ENCODE measurements at regions not wholly inside any gene's neighbourhood (a gene's known extent, or its start where the extent isn't known, plus 50 kb on each side); places are given as distances from the start of the nearest gene placed in this dataset.
"Not testable (repeated sequence)": the region's sequence is repeated elsewhere in the genome, so short reads cannot be mapped to it uniquely, and the experiment has no call there.

GRCh38 chr18:77407733-77408132 lies 158.1 kb downstream of the GALR1 start:
- DNase-seq (ENCODE audit: low read depth, low spot score): no peak
- no peak for FAIRE-seq
- dilution Hi-C loops (cut with MboI; ENCODE audit: extremely low pct_ligation_motif_present, low sequenced_read_pairs): no loop called here
- Histone ChIP-seq H3K9ac (ENCODE audit: control insufficient read depth, extremely low read depth, insufficient read depth, low read length) (no peak overlapping the region), H3K79me2 (ENCODE audit: control insufficient read depth, insufficient read depth, low read length) (no peaks in the 10 kb centered on the region), H3K36me3 (ENCODE audit: control insufficient read depth in 2 of 2, extremely low read depth in 1 of 2, insufficient read depth in 2 of 2, low read length in 2 of 2) (no peaks in the 10 kb centered on the region), H3K4me2 (ENCODE audit: control insufficient read depth, extremely low read depth, insufficient read depth, low read depth, low read length) (no peak overlapping the region), H3K27ac (ENCODE audit: control insufficient read depth, insufficient read depth, low read length) (no peak overlapping the region), H3K9me1 (ENCODE audit: control insufficient read depth, extremely low read depth, insufficient read depth, low read length) (no peaks in the 10 kb centered on the region), H2AFZ (ENCODE audit: control insufficient read depth, low read length) (no peak overlapping the region), H3K27me3 (ENCODE audit: control insufficient read depth, extremely low read depth, insufficient read depth, low read length) (no peaks in the 10 kb centered on the region), H4K20me1 (ENCODE audit: control insufficient read depth, extremely low read depth, insufficient read depth, low read length) (no peaks in the 10 kb centered on the region), H3K4me3 (ENCODE audit: control insufficient read depth in 2 of 3, extremely low read depth in 1 of 3, insufficient read depth in 2 of 3, low read depth in 1 of 3, low read length in 3 of 3) (no peak overlapping the region), H3K4me1 (ENCODE audit: control insufficient read depth, extremely low read depth, insufficient read depth, low read length) (no peaks in the 10 kb centered on the region), H3K9me3 (ENCODE audit: control insufficient read depth, low read depth, low read length) (peaks cover 5% of the 10 kb centered on the region)
- no peak for TF ChIP-seq CTCF (optimal IDR thresholded peaks at IDR 0.05 in 1 of 3, IDR thresholded peaks at IDR 0.05 in 1 of 3, conservative IDR thresholded peaks at IDR 0.05 in 1 of 3; ENCODE audit: extremely low read depth in 1 of 3, insufficient read depth in 2 of 3, low read length in 3 of 3)
- TF ChIP-seq EZH2 (IDR thresholded peaks at IDR 0.05; ENCODE audit: low read length): no peak

GRCh38 chr18:77421546-77421945 lies 171.9 kb downstream of the GALR1 start:
- H4K20me1 ChIP-seq (ENCODE audit: control insufficient read depth, extremely low read depth, insufficient read depth, low read length); H3K4me3 ChIP-seq (ENCODE audit: control insufficient read depth in 2 of 3, extremely low read depth in 1 of 3, insufficient read depth in 2 of 3, low read depth in 1 of 3, low read length in 3 of 3); H3K9me3 ChIP-seq (ENCODE audit: control insufficient read depth, low read depth, low read length); H3K4me1 ChIP-seq (ENCODE audit: control insufficient read depth, extremely low read depth, insufficient read depth, low read length); DNase-seq (ENCODE audit: low read depth, low spot score); H3K36me3 ChIP-seq (ENCODE audit: control insufficient read depth in 2 of 2, extremely low read depth in 1 of 2, insufficient read depth in 2 of 2, low read length in 2 of 2); H3K9ac ChIP-seq (ENCODE audit: control insufficient read depth, extremely low read depth, insufficient read depth, low read length); dilution Hi-C loops (cut with MboI; ENCODE audit: extremely low pct_ligation_motif_present, low sequenced_read_pairs); FAIRE-seq; H3K27me3 ChIP-seq (ENCODE audit: control insufficient read depth, extremely low read depth, insufficient read depth, low read length); H3K27ac ChIP-seq (ENCODE audit: control insufficient read depth, insufficient read depth, low read length); H2AFZ ChIP-seq (ENCODE audit: control insufficient read depth, low read length); H3K79me2 ChIP-seq (ENCODE audit: control insufficient read depth, insufficient read depth, low read length); H3K9me1 ChIP-seq (ENCODE audit: control insufficient read depth, extremely low read depth, insufficient read depth, low read length); H3K4me2 ChIP-seq (ENCODE audit: control insufficient read depth, extremely low read depth, insufficient read depth, low read depth, low read length): not testable (repeated sequence)

Measured in keratinocyte (primary cell).